ENCODE measurements at regions not wholly inside any gene's neighbourhood (a gene's known extent, or its start where the extent isn't known, plus 50 kb on each side); places are given as distances from the start of the nearest gene placed in this dataset.

DNA sequence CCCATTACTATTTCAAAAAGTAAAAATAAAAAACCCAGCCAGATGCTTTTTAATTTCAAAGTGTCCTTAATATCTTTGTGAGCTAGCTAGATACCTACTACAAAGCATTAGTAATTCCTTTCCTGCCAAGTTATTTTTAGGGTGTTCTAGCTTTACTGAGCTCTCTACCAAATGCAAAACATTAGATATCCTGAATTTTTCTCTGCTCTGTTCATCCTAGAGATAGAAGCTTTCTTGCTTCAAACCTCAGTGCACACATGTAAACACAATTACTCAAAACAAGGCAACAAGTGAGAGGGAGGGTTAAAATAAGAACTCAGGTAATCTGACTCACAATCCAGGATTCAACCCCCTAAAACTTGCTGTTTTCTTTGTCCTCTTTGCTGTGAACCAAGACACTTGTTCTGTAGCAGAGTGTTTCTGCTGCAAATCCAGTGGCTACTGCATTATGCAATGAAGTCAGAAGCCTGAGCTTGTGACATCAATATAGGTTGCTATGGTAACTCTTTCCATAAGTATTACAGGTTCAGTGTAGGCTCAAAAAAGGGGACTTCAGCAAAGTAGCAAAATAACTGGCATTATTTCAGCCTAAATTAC lies 72.6 kb upstream of the STXBP5 start:
- TF ChIP-seq JUN (CRISPR knock-in tag; IDR thresholded peaks at IDR 0.05) (no peak), ZNF416 (CRISPR knock-in tag; IDR thresholded peaks at IDR 0.05) (no peak), PRRX2 (CRISPR knock-in tag; IDR thresholded peaks at IDR 0.05) (no peak), TEAD4 (CRISPR knock-in tag; IDR thresholded peaks at IDR 0.05) (no peak), SMAD3 (CRISPR knock-in tag; IDR thresholded peaks at IDR 0.05; ENCODE audit: borderline replicate concordance) (no peak), ZNF263 (CRISPR knock-in tag; IDR thresholded peaks at IDR 0.05; ENCODE audit: low read depth) (no peak)
- TF ChIP-seq, protein P1, sequence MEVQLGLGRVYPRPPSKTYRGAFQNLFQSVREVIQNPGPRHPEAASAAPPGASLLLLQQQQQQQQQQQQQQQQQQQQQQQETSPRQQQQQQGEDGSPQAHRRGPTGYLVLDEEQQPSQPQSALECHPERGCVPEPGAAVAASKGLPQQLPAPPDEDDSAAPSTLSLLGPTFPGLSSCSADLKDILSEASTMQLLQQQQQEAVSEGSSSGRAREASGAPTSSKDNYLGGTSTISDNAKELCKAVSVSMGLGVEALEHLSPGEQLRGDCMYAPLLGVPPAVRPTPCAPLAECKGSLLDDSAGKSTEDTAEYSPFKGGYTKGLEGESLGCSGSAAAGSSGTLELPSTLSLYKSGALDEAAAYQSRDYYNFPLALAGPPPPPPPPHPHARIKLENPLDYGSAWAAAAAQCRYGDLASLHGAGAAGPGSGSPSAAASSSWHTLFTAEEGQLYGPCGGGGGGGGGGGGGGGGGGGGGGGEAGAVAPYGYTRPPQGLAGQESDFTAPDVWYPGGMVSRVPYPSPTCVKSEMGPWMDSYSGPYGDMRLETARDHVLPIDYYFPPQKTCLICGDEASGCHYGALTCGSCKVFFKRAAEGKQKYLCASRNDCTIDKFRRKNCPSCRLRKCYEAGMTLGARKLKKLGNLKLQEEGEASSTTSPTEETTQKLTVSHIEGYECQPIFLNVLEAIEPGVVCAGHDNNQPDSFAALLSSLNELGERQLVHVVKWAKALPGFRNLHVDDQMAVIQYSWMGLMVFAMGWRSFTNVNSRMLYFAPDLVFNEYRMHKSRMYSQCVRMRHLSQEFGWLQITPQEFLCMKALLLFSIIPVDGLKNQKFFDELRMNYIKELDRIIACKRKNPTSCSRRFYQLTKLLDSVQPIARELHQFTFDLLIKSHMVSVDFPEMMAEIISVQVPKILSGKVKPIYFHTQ (CRISPR knock-in tag; IDR thresholded peaks at IDR 0.05), result no peak
- TF ChIP-seq, protein P2, sequence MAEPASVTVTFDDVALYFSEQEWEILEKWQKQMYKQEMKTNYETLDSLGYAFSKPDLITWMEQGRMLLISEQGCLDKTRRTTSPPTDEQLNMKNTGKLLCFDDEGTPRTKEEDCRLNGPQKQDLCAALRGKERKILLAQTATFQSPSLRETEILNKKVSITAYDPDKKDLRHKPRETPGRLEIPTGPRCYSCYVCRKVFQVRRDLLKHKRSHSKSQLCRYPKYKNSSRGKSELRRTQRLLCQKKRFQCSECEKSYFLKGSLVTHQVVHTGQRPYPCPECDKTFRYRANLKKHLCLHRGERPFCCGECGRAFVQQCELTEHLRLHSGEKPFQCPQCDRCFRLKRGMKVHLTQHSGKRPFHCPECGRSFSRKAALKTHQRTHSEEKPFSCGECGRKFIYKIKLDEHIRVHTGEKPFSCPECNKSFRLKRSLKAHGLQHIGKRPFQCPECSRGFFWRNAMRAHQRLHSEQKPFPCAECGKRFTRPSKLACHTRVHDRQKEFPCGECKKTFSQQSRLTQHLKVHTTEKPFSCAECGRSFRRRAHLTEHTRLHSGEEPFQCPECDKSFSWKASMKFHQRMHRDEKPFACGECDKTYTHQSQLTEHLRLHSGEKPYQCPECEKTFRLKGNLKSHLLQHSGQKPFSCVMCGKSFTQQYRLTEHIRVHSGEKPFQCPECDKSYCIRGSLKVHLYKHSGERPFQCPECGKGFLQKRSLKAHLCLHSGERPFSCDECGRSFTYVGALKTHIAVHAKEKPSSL (CRISPR knock-in tag; conservative IDR thresholded peaks at IDR 0.05), result no peak
- TF ChIP-seq, protein P3, sequence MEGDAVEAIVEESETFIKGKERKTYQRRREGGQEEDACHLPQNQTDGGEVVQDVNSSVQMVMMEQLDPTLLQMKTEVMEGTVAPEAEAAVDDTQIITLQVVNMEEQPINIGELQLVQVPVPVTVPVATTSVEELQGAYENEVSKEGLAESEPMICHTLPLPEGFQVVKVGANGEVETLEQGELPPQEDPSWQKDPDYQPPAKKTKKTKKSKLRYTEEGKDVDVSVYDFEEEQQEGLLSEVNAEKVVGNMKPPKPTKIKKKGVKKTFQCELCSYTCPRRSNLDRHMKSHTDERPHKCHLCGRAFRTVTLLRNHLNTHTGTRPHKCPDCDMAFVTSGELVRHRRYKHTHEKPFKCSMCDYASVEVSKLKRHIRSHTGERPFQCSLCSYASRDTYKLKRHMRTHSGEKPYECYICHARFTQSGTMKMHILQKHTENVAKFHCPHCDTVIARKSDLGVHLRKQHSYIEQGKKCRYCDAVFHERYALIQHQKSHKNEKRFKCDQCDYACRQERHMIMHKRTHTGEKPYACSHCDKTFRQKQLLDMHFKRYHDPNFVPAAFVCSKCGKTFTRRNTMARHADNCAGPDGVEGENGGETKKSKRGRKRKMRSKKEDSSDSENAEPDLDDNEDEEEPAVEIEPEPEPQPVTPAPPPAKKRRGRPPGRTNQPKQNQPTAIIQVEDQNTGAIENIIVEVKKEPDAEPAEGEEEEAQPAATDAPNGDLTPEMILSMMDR (IDR thresholded peaks at IDR 0.05), result no peak
- TF ChIP-seq, protein P4, sequence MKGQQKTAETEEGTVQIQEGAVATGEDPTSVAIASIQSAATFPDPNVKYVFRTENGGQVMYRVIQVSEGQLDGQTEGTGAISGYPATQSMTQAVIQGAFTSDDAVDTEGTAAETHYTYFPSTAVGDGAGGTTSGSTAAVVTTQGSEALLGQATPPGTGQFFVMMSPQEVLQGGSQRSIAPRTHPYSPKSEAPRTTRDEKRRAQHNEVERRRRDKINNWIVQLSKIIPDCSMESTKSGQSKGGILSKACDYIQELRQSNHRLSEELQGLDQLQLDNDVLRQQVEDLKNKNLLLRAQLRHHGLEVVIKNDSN (CRISPR knock-in tag; IDR thresholded peaks at IDR 0.05), result no peak

All from WTC11 (cell line).